Trophoblast cell (in vitro differentiated cells and primary cell): ENCODE measurements at regions not wholly inside any gene's neighbourhood (a gene's known extent, or its start where the extent isn't known, plus 50 kb on each side); places are given as distances from the start of the nearest gene placed in this dataset.
A peak's percentile ranks its signal among the peaks of the same experiment; 100 is the strongest.
"Not testable (repeated sequence)": the region's sequence is repeated elsewhere in the genome, so short reads cannot be mapped to it uniquely, and the experiment has no call there.

Source experiments
- DNase-seq, 2 donors: peaks; one replicate each; pipeline ENCODE4 v3.0.0-alpha.2; 2016
- H2AFZ ChIP-seq: 2 replicates; pipeline ENCODE4 v1.6.1; 2013; ENCODE audit warnings: low read length, moderate library complexity, mild to moderate bottlenecking; ENCODE audit not compliant: insufficient read depth, poor library complexity
- H2AK5ac ChIP-seq: 2 replicates; pipeline ENCODE4 v1.6.1; 2013; ENCODE audit warnings: mild to moderate bottlenecking, low read length
- H2BK120ac ChIP-seq: 2 replicates; pipeline ENCODE4 v1.6.1; 2013; ENCODE audit warnings: low read length, mild to moderate bottlenecking, moderate library complexity; ENCODE audit not compliant: insufficient read depth, poor library complexity
- H2BK12ac ChIP-seq: 2 replicates; pipeline ENCODE4 v1.6.1; 2013; ENCODE audit warnings: mild to moderate bottlenecking, low read length, moderate library complexity
- H2BK5ac ChIP-seq: 2 replicates; pipeline ENCODE4 v1.6.1; 2013; ENCODE audit warnings: low read length, low read depth, moderate library complexity, mild to moderate bottlenecking; ENCODE audit not compliant: poor library complexity
- H3K14ac ChIP-seq: 2 replicates; pipeline ENCODE4 v1.6.1; 2013; ENCODE audit warnings: mild to moderate bottlenecking, low read length
- H3K18ac ChIP-seq: 2 replicates; pipeline ENCODE4 v1.6.1; 2013; ENCODE audit warnings: mild to moderate bottlenecking, low read length
- H3K23ac ChIP-seq: 2 replicates; pipeline ENCODE4 v1.6.1; 2013; ENCODE audit warnings: low read length
- H3K27ac ChIP-seq: 2 replicates; pipeline ENCODE4 v1.5.1; 2013; ENCODE audit warnings: low read depth, mild to moderate bottlenecking, inconsistent platforms, low read length, moderate library complexity
- H3K27me3 ChIP-seq: 2 replicates; pipeline ENCODE4 v1.6.1; 2013; ENCODE audit warnings: inconsistent platforms, mild to moderate bottlenecking, low read length, moderate library complexity; ENCODE audit not compliant: insufficient read depth
- H3K36me3 ChIP-seq, 2 experiments: 1 replicate in 1 of 2; 2 replicates in 1 of 2; pipeline ENCODE4 v1.6.1; 2013; ENCODE audit warnings: low read length in 2 of 2, mild to moderate bottlenecking in 2 of 2, moderate library complexity in 1 of 2; ENCODE audit not compliant: insufficient read depth in 2 of 2, control insufficient read depth in 1 of 2
- H3K4ac ChIP-seq: 2 replicates; pipeline ENCODE4 v1.6.1; 2013; ENCODE audit warnings: low read depth, mild to moderate bottlenecking, low read length, moderate library complexity
- H3K4me1 ChIP-seq, 2 experiments: 1 replicate in 1 of 2; 2 replicates in 1 of 2; pipeline ENCODE4 v1.6.1; 2013; ENCODE audit warnings: low read length in 2 of 2, mild to moderate bottlenecking in 2 of 2, moderate library complexity in 1 of 2; ENCODE audit not compliant: insufficient read depth in 2 of 2, control insufficient read depth in 1 of 2
- H3K4me2 ChIP-seq: 2 replicates; pipeline ENCODE4 v1.6.1; 2013; ENCODE audit warnings: inconsistent platforms, mild to moderate bottlenecking, low read length, moderate library complexity
- H3K4me3 ChIP-seq: 2 replicates; pipeline ENCODE4 v1.5.1; 2013; ENCODE audit warnings: mild to moderate bottlenecking, low read depth, low read length, inconsistent platforms
- H3K79me1 ChIP-seq: one replicate; pipeline ENCODE4 v1.6.1; 2013; ENCODE audit warnings: low read length
- H3K79me2 ChIP-seq: 2 replicates; pipeline ENCODE4 v1.6.1; 2013; ENCODE audit warnings: low read length, mild to moderate bottlenecking; ENCODE audit not compliant: control insufficient read depth, insufficient read depth, poor library complexity
- H3K9ac ChIP-seq: 2 replicates; pipeline ENCODE4 v1.6.1; 2013; ENCODE audit warnings: mild to moderate bottlenecking, low read length
- H3K9me3 ChIP-seq: 2 replicates; pipeline ENCODE4 v1.6.1; 2013; ENCODE audit warnings: low read depth, mild to moderate bottlenecking, control low read depth, inconsistent platforms, low read length; ENCODE audit not compliant: insufficient read depth
- H4K12ac ChIP-seq: 2 replicates; pipeline ENCODE4 v1.6.1; 2013; ENCODE audit warnings: low read depth, mild to moderate bottlenecking, low read length, moderate library complexity
- H4K8ac ChIP-seq: 2 replicates; pipeline ENCODE4 v1.6.1; 2013; ENCODE audit warnings: low read depth, mild to moderate bottlenecking, low read length, moderate library complexity
- H4K91ac ChIP-seq: one replicate; pipeline ENCODE4 v1.6.1; 2013; ENCODE audit warnings: low read depth, mild to moderate bottlenecking, low read length, moderate library complexity
- WGBS: extraction: QIAGEN DNeasy Blood & Tissue Kit; methylation state at CpG from one replicate; pipeline ENCODE4 v1.1.7; 2013; ENCODE audit warnings: missing lambda C conversion rate; ENCODE audit not compliant: insufficient read length, insufficient coverage; ENCODE audit errors: extremely low coverage; 5-methylcytosine and 5-hydroxymethylcytosine counted together

GRCh38 chr9:33662871-33663270, 132.5 kb upstream of the PRSS3 start:
- H3K9me3 ChIP-seq = no peaks in the 10 kb centered on the region
- no peaks in the 10 kb centered on the region for H3K27me3 ChIP-seq
- no peak overlapping the region for H3K23ac ChIP-seq
- no peak overlapping the region for H4K91ac ChIP-seq
- no peak overlapping the region for H2BK5ac ChIP-seq
- no peak overlapping the region for H3K9ac ChIP-seq
- no peak overlapping the region for H3K4me3 ChIP-seq
- no peak overlapping the region for H2BK12ac ChIP-seq
- H3K4ac ChIP-seq = no peak overlapping the region
- no peak overlapping the region for H4K8ac ChIP-seq
- no peak overlapping the region for H4K12ac ChIP-seq
- no peak for DNase-seq
- no peak overlapping the region for H2BK120ac ChIP-seq
- H3K27ac ChIP-seq = no peak overlapping the region
- no peak overlapping the region for H3K14ac ChIP-seq
- no peaks in the 10 kb centered on the region for H3K79me2 ChIP-seq
- H3K4me2 ChIP-seq = no peak overlapping the region
- H3K18ac ChIP-seq = no peak overlapping the region
- H3K4me1 ChIP-seq = no peaks in the 10 kb centered on the region
- no peak overlapping the region for H2AK5ac ChIP-seq
- WGBS = no CpG with 5 or more reads among the region's 1 CpG
- H3K79me1 ChIP-seq = no peaks in the 10 kb centered on the region
- no peak overlapping the region for H2AFZ ChIP-seq
- H3K36me3 ChIP-seq = no peaks in the 10 kb centered on the region

- not testable (repeated sequence) for H3K79me1 ChIP-seq, H4K12ac ChIP-seq, H3K9ac ChIP-seq, DNase-seq, H3K14ac ChIP-seq, H3K4ac ChIP-seq, H3K27ac ChIP-seq, H3K9me3 ChIP-seq, H3K27me3 ChIP-seq, H2BK120ac ChIP-seq, H4K8ac ChIP-seq, H3K4me1 ChIP-seq, H2BK5ac ChIP-seq, H3K23ac ChIP-seq, H4K91ac ChIP-seq, H2BK12ac ChIP-seq, H3K4me3 ChIP-seq, H2AK5ac ChIP-seq, H3K18ac ChIP-seq, H3K36me3 ChIP-seq, H3K79me2 ChIP-seq
- WGBS = no CpG with 5 or more reads among the region's 8 CpGs
- H3K4me2 ChIP-seq = peak overlapping the region; percentile 72
- peak overlapping the region; percentile 74 for H2AFZ ChIP-seq
Observed at GRCh38 chr9:33676194-33676745, 119.1 kb upstream of the PRSS3 start.

- Histone ChIP-seq H2BK5ac (no peak overlapping the region), H2AK5ac (no peak overlapping the region), H3K36me3 (no peaks in the 10 kb centered on the region), H3K14ac (no peak overlapping the region), H4K91ac (no peak overlapping the region), H3K4me2 (peak overlapping the region; percentile 72), H3K9me3 (no peaks in the 10 kb centered on the region), H3K4me1 (no peaks in the 10 kb centered on the region), H4K8ac (no peak overlapping the region), H3K4ac (no peak overlapping the region), H3K79me2 (no peaks in the 10 kb centered on the region), H3K9ac (no peak overlapping the region), H4K12ac (no peak overlapping the region), H3K27me3 (no peaks in the 10 kb centered on the region), H3K79me1 (no peaks in the 10 kb centered on the region), H2BK12ac (no peak overlapping the region), H3K4me3 (peak overlapping the region; percentile 62), H2AFZ (peak overlapping the region; percentile 87), H3K18ac (no peak overlapping the region), H3K27ac (no peak overlapping the region), H3K23ac (no peak overlapping the region), H2BK120ac (peak overlapping the region; percentile 60)
- no CpG with 5 or more reads among the region's 78 CpGs for WGBS
- peak in 1 of 2 donors; percentile 31 for DNase-seq
Observed at GRCh38 chr9:33676746-33677505, 118.4 kb upstream of the PRSS3 start.

DNA sequence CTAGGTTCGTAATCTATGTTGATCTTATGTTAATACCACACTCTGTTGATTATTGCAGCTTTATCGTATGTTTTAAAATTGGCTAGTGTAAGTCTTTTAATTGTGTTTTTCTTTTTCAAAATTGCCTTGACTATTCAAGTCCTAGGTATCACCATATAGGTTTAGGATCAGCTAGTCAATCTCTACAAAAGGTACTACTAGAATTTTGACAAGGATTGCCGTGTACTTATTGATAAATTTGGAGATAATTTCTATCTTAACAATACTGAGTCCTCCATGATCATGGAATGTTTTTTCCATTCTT, 117.9 kb upstream of the PRSS3 start:
- Histone ChIP-seq H3K4me2 (peak overlapping the region; percentile 72), H3K4me1 (no peaks in the 10 kb centered on the region), H2AFZ (peak overlapping the region; percentile 87), H3K36me3 (no peaks in the 10 kb centered on the region), H4K12ac (no peak overlapping the region), H4K8ac (no peak overlapping the region), H2BK12ac (no peak overlapping the region), H2AK5ac (no peak overlapping the region), H3K9me3 (no peaks in the 10 kb centered on the region), H3K79me1 (no peaks in the 10 kb centered on the region), H3K14ac (no peak overlapping the region), H3K18ac (no peak overlapping the region), H2BK5ac (no peak overlapping the region), H3K23ac (no peak overlapping the region), H3K27me3 (no peaks in the 10 kb centered on the region), H3K9ac (no peak overlapping the region), H3K79me2 (no peaks in the 10 kb centered on the region), H2BK120ac (no peak overlapping the region), H4K91ac (no peak overlapping the region), H3K4me3 (peak overlapping the region; percentile 62), H3K27ac (no peak overlapping the region), H3K4ac (no peak overlapping the region)
- DNase-seq = no peak
- no CpG with 5 or more reads among the region's 3 CpGs for WGBS
